CD4-positive, alpha-beta T cell treated with Interleukin-6 at 100 ng/mL for 8 hours (primary cell): ENCODE measurements at regions not wholly inside any gene's neighbourhood (a gene's known extent, or its start where the extent isn't known, plus 50 kb on each side); places are given as distances from the start of the nearest gene placed in this dataset.
"Not testable (repeated sequence)": the region's sequence is repeated elsewhere in the genome, so short reads cannot be mapped to it uniquely, and the experiment has no call there.

Experiments used
- DNase-seq: peaks from one replicate; pipeline ENCODE4 v3.0.0-alpha.2; 2020; ENCODE audit warnings: mixed read lengths, low spot score

DNA sequence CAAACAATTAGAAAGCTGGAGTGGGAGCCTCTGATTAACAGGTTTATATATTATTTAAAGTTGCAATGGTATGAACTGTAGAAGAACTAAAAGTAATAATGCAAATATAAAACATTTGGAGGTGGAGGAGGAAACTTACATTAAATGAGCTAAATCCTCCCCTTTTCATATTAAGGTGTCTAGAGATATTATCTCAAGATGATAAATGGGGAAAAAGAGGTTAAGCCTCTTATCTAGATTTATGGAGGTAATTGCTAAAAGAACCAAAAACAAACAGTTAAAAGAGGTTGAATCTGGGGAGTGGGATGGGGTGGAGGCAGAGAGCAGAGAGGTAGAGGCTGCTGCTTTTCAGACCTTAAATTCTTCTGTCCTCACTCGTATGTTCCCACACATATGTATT is 147.8 kb upstream of the SLC24A2 start:
- DNase-seq = no peak

DNA sequence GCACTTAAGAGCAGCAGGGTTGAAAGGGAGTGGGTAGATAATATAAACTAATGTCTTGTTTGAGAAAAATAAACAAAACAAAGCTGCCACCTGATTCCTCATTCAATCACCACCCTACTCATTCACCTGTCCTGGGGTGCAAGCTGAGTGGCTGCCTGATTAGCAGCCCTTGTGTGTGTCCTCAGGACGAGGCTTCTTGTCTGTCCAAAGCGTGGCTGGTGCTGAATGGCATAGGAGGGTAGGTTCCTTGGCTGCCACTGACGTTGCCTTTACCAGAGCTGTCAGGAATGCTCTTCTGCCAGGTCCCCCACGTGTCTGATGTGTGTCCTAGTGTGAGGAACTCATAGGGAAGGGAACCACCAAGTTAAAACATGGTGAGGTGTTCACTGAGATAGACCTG is 146.6 kb upstream of the SLC24A2 start:
- no peak for DNase-seq

DNA sequence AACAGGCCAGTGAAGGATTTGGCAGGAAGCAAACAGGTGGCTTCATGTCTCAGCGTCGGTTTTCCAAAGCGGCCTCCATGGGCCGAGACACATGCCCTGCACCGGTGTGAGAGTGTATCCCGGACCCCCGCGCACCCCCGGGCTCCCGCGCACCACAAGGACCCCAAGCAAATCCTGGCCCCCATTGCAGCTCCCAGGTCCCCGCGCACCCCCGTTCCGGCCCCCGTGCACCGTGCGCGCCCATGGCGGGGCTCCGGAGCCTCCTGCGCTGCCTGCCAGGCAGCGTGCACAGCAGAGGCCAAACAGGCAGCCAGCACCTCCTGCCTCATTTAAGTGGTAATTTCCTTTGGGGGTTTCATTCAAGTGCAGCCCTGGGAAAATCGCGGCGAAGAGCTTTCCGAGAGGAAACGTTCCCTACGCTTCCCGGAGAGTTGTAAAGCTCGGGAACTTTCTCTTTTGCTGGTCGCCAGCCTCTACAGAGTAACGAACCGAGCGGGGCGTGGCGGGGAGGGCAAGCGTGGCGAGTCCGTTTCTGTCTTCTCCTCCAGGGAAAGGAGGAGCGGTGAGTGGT is 145.5 kb upstream of the SLC24A2 start:
- DNase-seq = no peak

DNA sequence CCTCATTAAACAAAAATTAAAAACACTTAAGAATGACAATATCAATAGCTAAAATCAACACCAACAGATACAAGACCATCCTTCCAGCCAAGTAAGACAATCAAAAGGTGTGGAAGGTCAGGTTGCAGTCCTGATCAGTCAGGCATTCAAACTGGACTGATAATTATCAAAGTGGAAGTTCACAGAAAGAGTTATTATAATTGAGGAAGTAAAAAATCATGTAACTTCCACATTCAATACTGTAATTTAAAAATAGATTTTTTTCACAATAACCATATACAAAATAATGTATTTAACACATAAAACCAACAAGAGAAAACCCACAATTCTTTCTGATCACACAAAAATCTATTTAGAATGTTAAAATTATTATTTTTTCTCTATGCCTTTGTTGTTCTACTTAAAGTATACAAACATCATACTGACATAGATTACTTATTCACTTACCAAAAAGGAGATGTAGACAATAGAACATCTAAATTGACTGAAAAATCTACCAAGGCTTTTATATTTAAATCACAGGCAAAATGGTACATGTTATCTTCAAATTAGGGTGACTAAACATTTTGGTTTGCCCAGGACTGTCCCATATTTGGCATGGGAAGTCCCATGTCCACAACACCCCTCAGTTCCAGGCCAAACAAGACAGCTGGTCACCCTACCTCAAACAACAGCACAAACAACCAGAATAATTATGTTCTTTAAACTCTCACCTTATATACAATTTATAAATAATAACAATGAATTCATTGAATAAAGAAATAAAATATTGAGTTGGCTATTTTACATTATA is 142.5 kb upstream of the SLC24A2 start:
- DNase-seq = no peak

DNA sequence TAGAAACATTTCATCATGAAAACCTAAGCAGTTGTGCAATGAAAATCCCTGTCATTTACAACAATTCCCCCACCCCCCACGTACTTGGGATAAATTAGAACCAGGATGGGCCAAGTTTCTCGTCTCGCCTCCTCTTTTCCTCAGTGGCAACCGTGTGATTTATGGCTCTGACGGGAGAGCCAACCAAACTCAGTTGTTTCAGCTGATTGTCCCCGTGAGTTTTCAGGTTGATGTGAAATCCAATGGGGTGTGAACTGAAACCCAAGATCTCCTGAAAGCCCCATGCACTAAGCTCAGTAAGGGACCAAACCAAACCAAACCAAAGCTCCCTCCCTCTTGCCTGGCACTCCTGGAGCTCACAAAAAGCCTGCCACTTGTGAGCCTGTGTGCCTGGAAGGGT is 138.7 kb upstream of the SLC24A2 start:
- DNase-seq = no peak

DNA sequence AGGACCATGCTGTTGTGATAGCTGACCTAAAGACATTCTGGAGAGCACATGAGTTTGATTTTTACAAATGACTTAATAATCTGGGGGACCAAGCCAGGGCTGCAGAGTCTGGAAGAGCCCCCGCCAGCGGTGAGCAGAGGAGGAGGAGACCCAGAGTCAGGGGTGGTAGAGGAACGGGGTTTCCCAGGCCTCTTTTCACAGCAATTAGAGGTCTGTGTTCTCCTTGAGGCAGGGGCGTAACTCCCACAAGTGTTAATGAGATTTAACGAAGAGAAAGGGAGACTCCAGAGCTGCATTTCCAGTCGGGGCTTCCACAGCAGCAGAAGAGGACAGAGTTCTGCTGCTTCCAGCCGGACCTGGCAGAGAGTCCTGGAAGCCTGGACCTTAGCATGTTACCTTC is 137.9 kb upstream of the SLC24A2 start:
- no peak for DNase-seq

DNA sequence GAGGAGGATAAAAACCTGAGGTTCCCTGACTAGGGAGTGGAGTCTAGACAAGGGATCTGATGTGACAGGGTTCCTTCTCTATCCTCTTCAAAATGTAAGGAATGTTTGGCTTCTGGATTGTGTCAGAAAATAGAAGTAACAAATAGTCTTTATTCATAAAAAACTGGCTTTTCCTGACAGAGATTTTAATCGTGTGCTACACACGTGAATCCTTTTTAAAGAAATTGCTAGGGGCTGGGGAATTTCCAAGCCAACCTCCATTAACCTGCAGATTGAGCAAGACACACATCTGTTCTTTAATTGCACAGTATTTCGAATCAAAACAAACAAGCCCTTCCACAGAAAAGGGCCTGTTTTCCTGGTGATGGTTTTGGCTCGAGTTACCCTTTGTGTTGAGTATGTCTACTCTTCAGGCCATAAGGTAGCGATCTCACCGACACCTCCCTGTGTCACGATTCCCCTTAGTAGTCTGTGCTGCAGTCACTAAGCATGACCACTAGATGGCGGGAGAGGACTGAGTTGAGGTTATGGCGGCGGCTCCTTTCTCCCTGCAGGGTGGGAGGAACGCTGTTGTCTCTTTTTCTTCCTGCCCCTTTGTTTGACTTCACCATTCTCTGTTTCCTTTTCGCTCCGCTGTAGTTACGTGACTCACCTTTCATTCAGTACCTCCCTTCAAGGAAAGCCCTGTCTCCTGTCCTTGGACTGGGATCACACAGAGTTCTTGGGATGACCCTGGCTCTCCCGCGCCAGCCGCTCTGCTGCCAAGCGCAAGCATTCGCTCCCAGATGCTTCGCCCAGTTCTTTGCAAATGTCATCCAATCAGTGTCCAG is 137.1 kb upstream of the SLC24A2 start:
- peak; percentile 83 for DNase-seq

DNA sequence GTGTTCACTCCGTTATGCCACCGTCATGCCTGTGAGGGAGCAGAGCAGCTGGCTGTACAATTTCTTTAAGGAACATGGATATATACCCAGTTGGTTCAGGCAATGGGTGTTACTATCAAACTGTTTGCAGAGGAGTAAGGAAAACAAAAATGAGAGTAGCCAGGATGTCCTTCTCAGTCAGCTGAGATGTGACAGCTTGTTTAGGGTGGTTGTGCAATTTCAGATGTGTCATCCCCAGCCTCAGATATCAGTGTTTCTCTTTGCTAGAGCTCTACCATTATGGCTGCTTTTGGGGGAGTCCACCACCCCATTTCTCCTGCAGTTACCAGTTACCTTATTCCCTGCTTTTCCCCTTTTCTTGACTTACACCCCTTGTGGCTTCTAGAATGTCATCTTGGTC is 135.2 kb upstream of the SLC24A2 start:
- no peak for DNase-seq

DNA sequence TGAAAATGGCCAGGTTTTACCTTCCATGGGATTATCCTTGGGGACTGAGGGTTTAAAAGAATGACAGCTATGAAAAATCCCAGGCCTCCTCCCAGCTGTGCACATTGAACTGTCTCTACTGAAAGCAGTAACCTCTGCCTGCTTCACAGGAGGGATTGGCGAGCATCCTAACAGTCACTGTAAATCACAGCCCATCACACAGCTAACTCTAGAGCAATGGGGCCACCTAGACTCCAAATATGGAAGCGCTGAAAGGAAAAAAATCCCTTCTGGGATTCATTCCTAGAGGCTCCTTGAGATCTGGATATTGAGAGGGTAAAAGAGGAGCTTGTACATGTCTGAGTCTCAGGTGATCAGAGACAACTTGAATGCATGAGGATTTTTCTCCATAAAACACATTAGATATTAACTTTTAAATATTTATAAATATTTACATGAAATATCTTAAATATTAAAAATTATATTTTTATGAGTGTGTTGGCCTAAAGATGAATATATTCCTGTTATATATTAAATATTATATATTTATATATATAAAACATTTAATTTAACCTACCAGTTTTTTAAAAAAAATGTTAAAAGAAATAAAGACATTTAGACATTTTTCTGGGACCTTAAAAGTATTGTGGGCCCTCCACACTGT is 133.8 kb upstream of the SLC24A2 start:
- no peak for DNase-seq

DNA sequence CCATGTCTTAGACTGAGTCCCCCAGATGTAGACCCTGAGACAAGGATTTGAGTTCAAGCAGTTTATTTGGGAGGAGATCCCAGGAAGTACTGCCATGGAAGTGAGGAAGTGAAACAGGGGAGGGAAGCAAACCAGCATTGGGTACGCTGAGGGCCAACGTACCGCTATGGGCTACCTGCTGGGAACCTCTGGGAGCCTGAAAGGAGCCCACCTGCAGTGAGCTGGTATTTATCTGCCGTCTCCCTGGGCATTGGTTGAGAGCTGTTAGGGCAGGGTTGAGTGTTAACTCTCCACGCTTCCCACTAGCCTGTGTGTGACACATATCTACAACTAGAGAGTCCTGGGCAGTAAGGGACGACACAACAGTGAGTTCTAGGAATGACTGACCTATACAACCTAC is 131.6 kb upstream of the SLC24A2 start:
- DNase-seq = no peak

DNA sequence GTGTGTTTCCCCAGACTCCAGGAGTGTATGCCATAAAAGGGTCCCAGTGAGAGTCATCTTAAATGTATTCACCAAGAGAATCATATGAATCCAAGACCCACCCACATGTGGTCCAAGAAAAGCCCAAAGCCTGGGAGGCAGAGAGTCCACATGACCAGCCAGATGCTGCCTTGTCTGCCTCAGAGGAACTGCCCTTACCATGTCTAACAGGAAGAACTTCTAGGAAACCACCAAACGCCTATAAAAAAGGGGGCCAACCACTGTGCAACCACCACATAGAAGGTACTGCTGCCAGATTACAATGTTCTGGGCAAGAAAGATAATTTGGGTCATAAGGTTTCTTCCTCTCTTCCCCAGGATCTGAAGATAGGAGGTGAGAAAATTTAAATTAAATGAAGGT is 129.8 kb upstream of the SLC24A2 start:
- no peak for DNase-seq

DNA sequence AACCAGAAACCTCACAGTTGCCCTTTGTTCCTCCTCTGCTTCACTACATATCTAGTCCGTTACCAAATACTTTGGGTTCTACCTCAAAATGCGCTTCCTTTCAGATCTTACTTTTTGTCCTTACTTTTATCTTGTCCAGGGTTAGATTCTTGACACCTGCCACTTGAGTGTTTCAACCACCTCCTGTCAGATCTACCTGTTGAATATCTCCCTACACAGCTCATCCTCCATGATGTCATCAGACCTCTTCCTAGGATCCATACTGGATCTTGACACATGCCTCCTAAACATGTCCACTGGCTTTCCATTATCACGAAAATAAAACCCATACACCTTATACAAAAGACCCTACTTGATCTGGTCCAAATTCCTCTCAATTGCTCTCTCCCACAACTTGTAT is 125.2 kb upstream of the SLC24A2 start:
- no peak for DNase-seq

DNA sequence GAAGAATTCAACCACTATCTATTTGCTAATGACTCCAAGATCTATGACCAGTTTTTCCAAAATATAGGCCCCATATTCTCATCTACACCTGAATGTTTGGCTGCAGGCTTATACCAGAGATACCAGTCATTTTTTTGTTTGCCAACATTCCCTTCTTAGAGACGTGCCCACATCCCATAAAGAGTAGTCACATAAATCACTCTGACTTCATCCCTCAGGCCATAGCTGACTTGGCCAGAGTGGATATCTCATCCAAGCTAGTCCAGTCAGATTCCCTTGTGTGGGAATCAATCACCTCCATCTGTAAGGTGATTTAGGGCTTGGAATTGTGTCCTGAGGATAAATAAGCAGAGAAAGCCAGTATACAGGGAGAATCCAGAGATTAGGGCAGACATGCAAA is 124.3 kb upstream of the SLC24A2 start:
- DNase-seq = no peak

DNA sequence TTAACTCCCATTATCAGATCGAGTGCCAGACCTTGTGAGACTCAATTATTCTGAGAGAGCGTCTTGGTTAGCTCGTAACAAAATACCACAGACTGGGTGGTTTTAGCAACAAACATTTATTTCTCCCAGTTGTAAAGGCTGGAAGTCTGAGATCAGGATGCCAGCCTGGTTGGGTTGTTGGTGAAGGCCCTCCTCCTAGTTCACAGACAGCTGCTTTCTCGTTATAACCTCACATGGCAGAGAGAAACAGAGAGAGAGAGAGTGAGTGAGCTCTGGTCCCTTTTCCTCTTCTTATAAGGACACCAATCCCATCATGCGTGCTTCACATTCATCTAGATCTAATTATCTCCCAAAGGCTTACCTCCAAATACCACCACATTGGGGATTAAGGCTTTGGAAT is 114.2 kb upstream of the SLC24A2 start:
- no peak for DNase-seq

DNA sequence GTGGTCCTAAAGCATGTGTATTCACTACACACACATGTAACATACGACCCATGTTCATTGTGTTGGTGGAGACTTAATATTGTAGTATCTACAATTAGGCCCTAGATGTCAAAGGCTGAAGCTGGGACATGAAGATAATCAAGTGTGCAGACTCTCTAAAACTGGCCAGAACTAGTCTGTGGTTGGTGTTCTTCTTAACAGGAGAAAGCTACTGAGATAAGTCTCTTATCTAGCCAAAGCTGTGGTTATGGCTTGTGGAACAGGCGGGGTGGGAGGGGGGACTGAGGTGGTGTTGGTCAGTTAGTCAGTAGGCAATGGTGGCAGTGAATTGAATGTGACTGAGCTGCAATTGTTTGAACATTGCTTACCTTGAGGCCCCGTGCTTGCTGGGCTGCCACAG is 112.7 kb upstream of the SLC24A2 start:
- no peak for DNase-seq

DNA sequence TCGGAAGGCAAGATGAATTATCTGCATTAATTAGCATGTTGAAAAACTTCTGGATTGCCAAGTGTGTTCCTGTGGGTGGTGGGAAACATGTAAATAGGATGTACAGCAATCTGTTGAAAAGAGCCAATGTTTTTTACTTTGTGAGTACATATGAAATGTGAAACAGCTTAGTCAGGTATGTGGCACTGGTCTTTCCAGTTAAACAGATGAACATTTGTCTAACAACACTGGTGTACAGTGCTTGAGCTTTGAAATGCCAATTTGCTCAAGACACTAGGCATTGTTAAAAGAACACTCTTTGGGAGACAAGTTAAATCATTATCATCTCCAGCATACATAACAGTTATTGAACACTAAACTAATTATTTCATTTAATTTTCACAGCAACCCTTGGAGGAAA is 107.3 kb upstream of the SLC24A2 start:
- DNase-seq = no peak

DNA sequence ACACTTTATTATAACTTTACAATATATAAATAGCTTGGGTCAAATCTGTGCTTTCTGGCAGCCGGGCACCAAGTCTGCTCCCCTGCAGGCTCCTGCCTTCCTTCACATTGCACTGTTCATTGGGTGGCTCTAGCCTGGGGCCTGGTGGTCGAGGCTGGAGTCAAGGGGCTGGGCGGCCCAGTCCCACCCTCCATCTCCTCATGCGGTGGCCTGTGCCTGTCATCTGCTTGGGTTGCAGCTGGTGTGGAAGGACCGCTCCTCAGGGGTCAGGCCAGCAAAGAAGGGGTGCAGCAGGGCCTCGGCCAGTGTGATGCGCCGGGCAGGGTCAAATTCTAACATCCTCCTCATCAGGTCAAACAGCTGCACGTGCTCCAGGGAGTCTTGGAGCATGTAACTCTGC is 106.7 kb upstream of the SLC24A2 start:
- DNase-seq = not testable (repeated sequence)

DNA sequence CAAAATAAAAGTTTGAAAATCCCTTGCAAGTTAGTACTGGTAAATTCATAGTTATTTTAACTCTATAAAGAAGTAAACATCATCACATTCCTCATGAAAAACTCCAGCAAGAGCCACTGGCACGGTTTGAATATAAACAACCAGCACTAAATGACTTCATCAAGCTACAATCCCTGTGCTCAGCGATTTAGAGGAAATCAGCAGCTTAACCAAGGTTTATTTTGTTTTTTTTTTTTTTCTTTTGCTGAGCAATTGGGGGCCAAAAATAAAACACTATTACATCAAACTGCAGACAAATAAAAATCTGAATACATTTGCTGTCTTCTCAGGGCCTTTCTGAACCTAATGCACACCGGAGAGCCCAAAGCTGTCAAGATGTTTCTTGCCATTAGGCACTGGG is 106.2 kb upstream of the SLC24A2 start:
- DNase-seq = no peak

DNA sequence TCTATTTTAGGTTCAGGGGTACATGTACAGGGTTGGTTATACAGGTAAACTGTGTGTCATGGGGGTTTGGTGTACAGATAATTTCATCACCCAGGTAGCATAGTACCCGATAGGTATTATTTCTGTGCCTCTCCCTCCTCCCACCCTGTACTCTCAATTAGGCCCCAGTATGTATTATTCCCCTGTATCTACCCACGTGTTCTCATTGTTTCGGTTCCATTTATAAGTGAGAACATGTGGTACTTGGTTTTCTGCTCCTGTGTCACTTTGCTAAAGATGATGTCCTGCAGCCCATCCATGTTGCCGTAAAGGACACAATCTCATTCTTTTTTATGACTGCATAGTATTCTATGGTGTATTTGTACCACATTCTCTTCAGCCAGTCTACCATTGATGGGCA is 96.8 kb upstream of the SLC24A2 start:
- no peak for DNase-seq

DNA sequence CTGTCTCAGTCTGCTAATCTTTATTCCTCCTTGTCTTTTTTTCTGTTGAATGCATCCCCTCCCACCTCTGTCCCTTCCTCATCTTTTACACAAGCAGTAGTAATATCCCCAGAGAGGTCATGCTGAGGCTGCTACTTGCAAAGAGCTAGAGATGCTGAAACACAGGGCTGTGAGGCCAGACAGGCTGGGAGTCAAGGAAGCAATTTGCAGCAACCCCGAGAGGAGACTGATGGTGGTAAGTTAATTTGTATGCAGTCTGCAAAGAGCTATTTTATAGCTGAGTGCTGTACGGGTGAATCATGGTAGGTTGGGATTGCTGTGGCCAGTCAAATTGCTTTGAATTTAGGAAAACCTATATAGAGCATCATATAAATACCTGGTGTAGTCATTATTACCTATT is 90.2 kb upstream of the SLC24A2 start:
- no peak for DNase-seq

DNA sequence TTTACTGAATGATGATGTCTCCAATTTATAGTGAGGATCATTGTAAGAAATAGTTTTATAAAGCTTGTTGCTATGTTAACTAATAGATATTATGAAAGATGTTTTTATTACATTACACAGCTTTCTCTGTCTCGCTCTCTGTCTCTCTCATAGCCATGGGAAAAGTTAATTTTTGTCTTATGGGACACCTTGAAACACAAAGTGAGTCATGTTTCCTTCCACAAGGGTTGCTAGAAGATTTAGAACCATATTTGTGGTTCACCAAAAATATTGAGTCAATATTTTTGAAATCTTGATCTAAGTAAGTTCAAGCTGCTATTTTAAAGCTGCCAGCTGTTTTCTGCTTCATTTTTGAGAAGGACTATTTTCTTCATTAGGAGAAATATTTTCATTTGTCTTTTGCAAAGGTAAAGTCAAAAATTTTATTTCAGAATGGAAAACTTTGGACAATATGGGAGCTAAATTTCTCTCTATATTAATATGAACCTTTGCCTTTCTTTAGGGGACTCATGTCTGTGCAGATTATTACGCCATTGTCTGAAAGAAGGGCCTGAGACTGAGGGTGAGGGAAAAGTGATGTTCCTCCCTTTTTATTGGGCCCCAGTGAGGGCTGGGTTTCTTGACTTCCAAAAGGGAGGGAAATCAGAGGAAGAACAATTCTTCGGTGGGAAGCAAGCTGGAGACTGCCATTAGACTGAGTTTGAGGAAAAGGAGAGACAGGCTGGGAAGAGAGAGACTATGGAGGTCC is 87.9 kb upstream of the SLC24A2 start:
- no peak for DNase-seq

DNA sequence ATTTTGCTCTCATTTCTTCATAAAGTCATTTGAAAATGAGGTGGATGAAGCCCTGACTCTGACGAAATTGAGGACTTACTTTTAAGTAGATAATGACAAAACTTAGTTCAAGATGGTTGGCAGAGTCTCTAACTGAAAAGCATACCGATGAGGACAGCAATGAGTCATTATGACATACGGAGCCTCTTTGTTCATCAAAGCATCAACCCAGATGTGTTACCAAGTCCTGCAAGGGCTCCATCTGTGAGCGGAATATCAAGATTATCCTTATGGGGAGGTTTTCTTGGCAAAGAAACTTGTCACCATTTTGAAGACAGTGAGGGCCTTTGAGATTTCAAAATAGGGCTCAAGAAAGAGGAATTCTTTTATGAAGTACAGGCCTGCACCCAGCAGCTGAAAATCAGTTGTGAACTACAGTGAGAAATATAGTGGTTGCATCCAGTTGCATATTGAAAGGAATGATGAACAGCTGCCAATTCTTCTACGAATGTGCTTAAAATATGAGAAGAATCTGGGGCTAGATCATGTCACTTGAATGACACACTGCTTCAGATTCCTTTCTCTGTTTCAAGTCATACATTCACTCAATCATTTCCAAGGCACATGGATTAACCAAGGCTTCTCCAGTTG is 86.6 kb upstream of the SLC24A2 start:
- DNase-seq = no peak
